Small intestine (tissue), 7 donors: ENCODE measurements at regions not wholly inside any gene's neighbourhood (a gene's known extent, or its start where the extent isn't known, plus 50 kb on each side); places are given as distances from the start of the nearest gene placed in this dataset.

Experiments
- DNase-seq, 2 donors: peaks; one replicate each; pipeline versions ENCODE4 v3.0.0 to v3.0.0-alpha.2; 2013
- FAIRE-seq: peaks from 2 replicates; lab custom pipeline; 2012; peaks lifted over from hg19 to GRCh38; lab: Jason Lieb, UNC
- H3K27ac ChIP-seq, 3 donors: one replicate each; pipeline ENCODE4 v1.5.1; 2013; ENCODE audit warnings: low read length in 2 of 3, mild to moderate bottlenecking in 2 of 3, control low read depth in 1 of 3, inconsistent platforms in 1 of 3, low read depth in 1 of 3, moderate library complexity in 1 of 3
- H3K27me3 ChIP-seq, 3 donors: one replicate each; pipeline ENCODE4 v1.6.1; 2013; ENCODE audit warnings: low read length in 3 of 3, inconsistent platforms in 1 of 3; ENCODE audit not compliant: control insufficient read depth in 3 of 3, insufficient read depth in 3 of 3
- H3K36me3 ChIP-seq, 3 donors: one replicate each; pipeline ENCODE4 v1.6.1; 2013; ENCODE audit warnings: low read length in 3 of 3, inconsistent platforms in 1 of 3, low read depth in 1 of 3, mild to moderate bottlenecking in 1 of 3, moderate library complexity in 1 of 3; ENCODE audit not compliant: control insufficient read depth in 3 of 3, insufficient read depth in 2 of 3
- H3K4me1 ChIP-seq, 3 donors: one replicate each; pipeline ENCODE4 v1.6.1; 2013; ENCODE audit warnings: low read length in 2 of 3, inconsistent platforms in 1 of 3, low read depth in 1 of 3, mild to moderate bottlenecking in 1 of 3, moderate library complexity in 1 of 3; ENCODE audit not compliant: control insufficient read depth in 3 of 3, insufficient read depth in 2 of 3
- H3K4me3 ChIP-seq, 3 donors: one replicate each; pipeline ENCODE4 v1.5.1; 2013; ENCODE audit warnings: low read length in 3 of 3, control low read depth in 1 of 3, inconsistent platforms in 1 of 3, low read depth in 1 of 3, mild to moderate bottlenecking in 1 of 3, moderate library complexity in 1 of 3
- H3K9me3 ChIP-seq, 2 donors: one replicate each; pipeline ENCODE4 v1.6.1; 2013; ENCODE audit warnings: low read depth in 1 of 2, low read length in 1 of 2; ENCODE audit not compliant: control insufficient read depth in 2 of 2, insufficient read depth in 1 of 2
- WGBS, 3 donors: extraction: QIAGEN DNeasy Blood & Tissue Kit; methylation state at CpG; one replicate each; pipeline ENCODE4 v1.1.7; 2013; 5-methylcytosine and 5-hydroxymethylcytosine counted together
- donor health status: healthy with polysubstance abuse.
- donor health status: control.
- donor health status: control.
- donor health status: Bipolar disorder and iron deficiency.
- donor health status: healthy.

GRCh38 chrX:19291086-19291485 lies 52.6 kb upstream of the PDHA1 start:
- Histone ChIP-seq H3K4me1 (no peaks in the 10 kb centered on the region), H3K36me3 (no peaks in the 10 kb centered on the region), H3K27me3 (no peaks in the 10 kb centered on the region), H3K4me3 (no peak overlapping the region), H3K9me3 (no peaks in the 10 kb centered on the region), H3K27ac (no peak overlapping the region)
- 66 to 71% (median 70%) methylated on average over 5 of the region's 5 CpGs for WGBS, 3 donors
- FAIRE-seq, result no peak
- no peak for DNase-seq

GRCh38 chrX:19293606-19294325 lies 50.0 kb upstream of the PDHA1 start:
- H3K4me1 ChIP-seq, result no peaks in the 10 kb centered on the region
- FAIRE-seq (no peak), DNase-seq (no peak)
- H3K4me3 ChIP-seq, result no peak overlapping the region
- H3K27ac ChIP-seq, result no peak overlapping the region
- H3K9me3 ChIP-seq, result no peaks in the 10 kb centered on the region
- H3K27me3 ChIP-seq, result no peaks in the 10 kb centered on the region
- H3K36me3 ChIP-seq, result no peaks in the 10 kb centered on the region
- 58 to 73% (median 64%) methylated on average over 6 of the region's 6 CpGs for WGBS, 3 donors
